Neural crest cell (in vitro differentiated cells): ENCODE measurements at regions not wholly inside any gene's neighbourhood (a gene's known extent, or its start where the extent isn't known, plus 50 kb on each side); places are given as distances from the start of the nearest gene placed in this dataset.

Experiments used
- DNase-seq: peaks from one replicate; pipeline ENCODE4 v3.0.0; 2021; ENCODE audit warnings: low read depth, mixed read lengths, low spot score
- H3K27ac Mint-ChIP-seq: one replicate; pipeline ENCODE4 v1.8.0; 2021; ENCODE audit warnings: mild to moderate bottlenecking, mixed read lengths; ENCODE audit not compliant: unreplicated experiment
- H3K27me3 Mint-ChIP-seq: 2 replicates; pipeline ENCODE4 v1.8.0; 2021; ENCODE audit warnings: low read depth, mild to moderate bottlenecking, mixed read lengths
- H3K36me3 Mint-ChIP-seq: 2 replicates; pipeline ENCODE4 v1.8.0; 2021; ENCODE audit warnings: low read depth, mild to moderate bottlenecking, mixed read lengths
- H3K4me1 Mint-ChIP-seq: 2 replicates; pipeline ENCODE4 v1.8.0; 2021; ENCODE audit warnings: mixed read lengths
- H3K4me3 Mint-ChIP-seq: one replicate; pipeline ENCODE4 v1.8.0; 2021; ENCODE audit warnings: mild to moderate bottlenecking, mixed read lengths
- H3K9me3 Mint-ChIP-seq: 2 replicates; pipeline ENCODE4 v1.8.0; 2021; ENCODE audit warnings: mixed read lengths
- TF ChIP-seq, protein P1 (sequence below): fragments of 200-600 bp; sonication (generic); conservative IDR thresholded peaks from 2 replicates; pipeline ENCODE4 v1.5.0; 2021; ENCODE audit warnings: antibody characterized with exemption, mild to moderate bottlenecking

DNA sequence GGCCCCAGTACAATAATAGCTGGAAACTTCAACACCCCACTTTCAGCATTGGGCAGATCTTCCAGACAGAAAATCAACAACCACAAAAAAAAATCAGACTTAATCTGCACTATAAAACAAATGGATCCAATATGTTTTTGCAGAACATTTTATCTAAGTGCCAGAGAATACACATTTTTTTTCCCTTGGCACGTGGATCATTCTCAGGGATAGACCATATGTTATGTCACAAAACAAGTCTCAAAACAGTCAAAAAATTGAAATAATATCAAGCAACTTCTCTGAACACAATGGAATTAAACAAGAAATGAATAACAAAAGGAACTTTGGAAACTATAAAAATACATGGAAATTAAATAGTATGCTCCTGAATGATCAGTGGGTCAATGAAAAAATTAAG lies 576.3 kb downstream of the PCDH19 start:
- H3K4me3 Mint-ChIP-seq: no peak overlapping the region
- H3K4me1 Mint-ChIP-seq: no peaks in the 10 kb centered on the region
- H3K36me3 Mint-ChIP-seq: peaks cover 1% of the 10 kb centered on the region
- no peak for DNase-seq
- H3K9me3 Mint-ChIP-seq: peaks cover 24% of the 10 kb centered on the region
- no peak overlapping the region for H3K27ac Mint-ChIP-seq
- TF ChIP-seq, protein P1, sequence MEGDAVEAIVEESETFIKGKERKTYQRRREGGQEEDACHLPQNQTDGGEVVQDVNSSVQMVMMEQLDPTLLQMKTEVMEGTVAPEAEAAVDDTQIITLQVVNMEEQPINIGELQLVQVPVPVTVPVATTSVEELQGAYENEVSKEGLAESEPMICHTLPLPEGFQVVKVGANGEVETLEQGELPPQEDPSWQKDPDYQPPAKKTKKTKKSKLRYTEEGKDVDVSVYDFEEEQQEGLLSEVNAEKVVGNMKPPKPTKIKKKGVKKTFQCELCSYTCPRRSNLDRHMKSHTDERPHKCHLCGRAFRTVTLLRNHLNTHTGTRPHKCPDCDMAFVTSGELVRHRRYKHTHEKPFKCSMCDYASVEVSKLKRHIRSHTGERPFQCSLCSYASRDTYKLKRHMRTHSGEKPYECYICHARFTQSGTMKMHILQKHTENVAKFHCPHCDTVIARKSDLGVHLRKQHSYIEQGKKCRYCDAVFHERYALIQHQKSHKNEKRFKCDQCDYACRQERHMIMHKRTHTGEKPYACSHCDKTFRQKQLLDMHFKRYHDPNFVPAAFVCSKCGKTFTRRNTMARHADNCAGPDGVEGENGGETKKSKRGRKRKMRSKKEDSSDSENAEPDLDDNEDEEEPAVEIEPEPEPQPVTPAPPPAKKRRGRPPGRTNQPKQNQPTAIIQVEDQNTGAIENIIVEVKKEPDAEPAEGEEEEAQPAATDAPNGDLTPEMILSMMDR: no peak
- no peaks in the 10 kb centered on the region for H3K27me3 Mint-ChIP-seq

DNA sequence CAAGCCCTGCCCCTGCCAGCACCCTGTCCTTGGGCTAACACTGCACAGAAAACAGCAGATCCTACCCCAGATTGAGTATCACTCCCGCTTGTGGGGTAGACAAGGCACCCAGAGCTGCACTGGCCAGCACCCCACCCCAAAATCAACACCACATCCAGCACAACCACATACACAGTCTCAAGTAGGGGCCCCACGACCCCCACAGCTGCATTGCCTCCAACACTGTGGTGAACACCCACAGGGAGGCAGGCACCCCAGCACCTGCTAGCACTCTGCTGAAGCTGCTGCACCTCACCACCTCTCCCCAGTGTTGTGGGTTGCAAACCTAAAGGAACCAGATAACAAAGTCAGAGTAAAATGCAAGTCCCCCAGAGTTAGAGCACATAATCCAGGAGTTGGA lies 589.9 kb downstream of the PCDH19 start:
- H3K27me3 Mint-ChIP-seq: no peaks in the 10 kb centered on the region
- no peaks in the 10 kb centered on the region for H3K9me3 Mint-ChIP-seq
- no peak overlapping the region for H3K27ac Mint-ChIP-seq
- TF ChIP-seq, protein P1: no peak
- H3K4me1 Mint-ChIP-seq: no peaks in the 10 kb centered on the region
- no peaks in the 10 kb centered on the region for H3K36me3 Mint-ChIP-seq
- DNase-seq: no peak
- H3K4me3 Mint-ChIP-seq: no peak overlapping the region

DNA sequence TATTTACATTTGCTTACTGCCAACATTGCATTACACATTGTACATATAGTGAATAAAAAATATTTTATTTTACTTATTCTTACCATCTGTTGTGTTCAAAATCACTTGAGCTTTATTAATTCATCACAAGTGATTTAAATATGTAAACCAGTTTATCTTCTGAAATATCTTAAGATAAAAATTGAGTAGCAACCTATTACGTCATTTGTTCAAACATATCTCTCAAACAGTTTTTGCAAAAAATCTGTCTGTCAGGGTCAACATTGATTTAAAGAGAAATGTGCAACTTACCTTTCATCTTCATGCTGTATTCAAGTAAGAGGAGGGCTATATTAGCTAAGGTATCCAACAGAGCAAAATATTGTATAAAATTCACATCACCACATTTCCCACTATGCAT lies 610.1 kb downstream of the PCDH19 start:
- H3K4me3 Mint-ChIP-seq: no peak overlapping the region

DNA sequence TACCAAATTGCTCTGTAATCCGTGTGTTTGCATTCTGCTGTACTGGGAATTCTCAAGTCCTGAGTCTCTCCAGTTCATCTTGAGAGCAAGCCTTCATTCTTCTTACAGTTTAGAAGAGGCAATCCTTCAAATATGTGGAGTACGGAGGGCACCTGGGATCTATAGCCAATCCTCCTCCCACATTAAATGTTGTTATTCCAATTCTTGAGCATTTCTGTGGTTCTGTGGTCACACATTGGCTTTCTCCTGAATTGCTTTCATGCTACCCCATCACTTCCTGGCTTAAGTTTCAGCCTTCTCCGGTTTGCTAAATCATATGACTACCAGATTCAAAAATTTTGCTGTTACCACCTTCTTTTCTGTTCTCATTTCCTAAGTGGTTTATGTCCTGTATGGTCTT lies 611.1 kb downstream of the PCDH19 start:
- no peak overlapping the region for H3K4me3 Mint-ChIP-seq
- DNase-seq: no peak
- H3K27me3 Mint-ChIP-seq: no peaks in the 10 kb centered on the region
- H3K9me3 Mint-ChIP-seq: peaks cover 8% of the 10 kb centered on the region
- TF ChIP-seq, protein P1: no peak
- H3K4me1 Mint-ChIP-seq: no peaks in the 10 kb centered on the region
- no peak overlapping the region for H3K27ac Mint-ChIP-seq
- H3K36me3 Mint-ChIP-seq: peaks cover 6% of the 10 kb centered on the region

More for the DNA sequence above, 610.1 kb downstream of the PCDH19 start:
- Mint-ChIP-seq H3K9me3 (peaks cover 3% of the 10 kb centered on the region), H3K36me3 (peaks cover 6% of the 10 kb centered on the region), H3K27me3 (no peaks in the 10 kb centered on the region), H3K4me1 (peaks cover 1% of the 10 kb centered on the region), H3K27ac (no peak overlapping the region)
- TF ChIP-seq, protein P1: no peak
- DNase-seq: no peak

DNA sequence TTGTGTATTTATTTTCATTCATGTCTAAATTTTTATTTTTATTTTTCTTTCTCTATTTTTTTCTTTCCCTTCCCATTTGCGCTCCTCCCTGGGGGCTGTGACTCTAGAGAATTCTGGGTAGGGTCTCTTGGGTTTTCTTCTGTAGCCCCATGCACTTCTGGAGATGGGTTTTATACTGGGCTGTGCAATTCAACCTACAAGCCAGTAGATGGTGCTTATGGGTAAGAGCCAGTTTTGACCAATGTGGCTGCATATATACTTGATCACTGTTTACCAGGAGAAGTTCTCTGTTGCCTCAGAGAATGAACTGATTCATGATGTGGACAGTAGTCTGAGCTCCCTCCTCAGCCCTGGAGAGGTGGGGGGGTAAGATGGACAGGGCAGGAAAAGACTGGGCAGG lies 614.6 kb downstream of the PCDH19 start:
- no peaks in the 10 kb centered on the region for H3K4me1 Mint-ChIP-seq
- H3K36me3 Mint-ChIP-seq: peaks cover 8% of the 10 kb centered on the region
- no peak for DNase-seq
- H3K9me3 Mint-ChIP-seq: peaks cover 10% of the 10 kb centered on the region
- H3K27me3 Mint-ChIP-seq: no peaks in the 10 kb centered on the region
- TF ChIP-seq, protein P1: peak; percentile 22
- no peak overlapping the region for H3K4me3 Mint-ChIP-seq
- peak overlapping the region; percentile 31 for H3K27ac Mint-ChIP-seq
